HG03097 (cell line): ENCODE measurements at regions not wholly inside any gene's neighbourhood (a gene's known extent, or its start where the extent isn't known, plus 50 kb on each side); places are given as distances from the start of the nearest gene placed in this dataset.
"Not testable (repeated sequence)": the region's sequence is repeated elsewhere in the genome, so short reads cannot be mapped to it uniquely, and the experiment has no call there.

Experiments used
- ATAC-seq: cut with Tn5 transposase; IDR thresholded peaks from one replicate; pipeline ENCODE4 v1.9.1; 2021; ENCODE audit not compliant: unreplicated experiment, low FRiP score

GRCh38 chrX:151042842-151043241 lies 59.7 kb downstream of the HMGB3 start:
- no peak for ATAC-seq

GRCh38 chrX:151066373-151066772 lies 83.2 kb downstream of the HMGB3 start:
- ATAC-seq: not testable (repeated sequence)

GRCh38 chrX:151073767-151074166 lies 90.6 kb downstream of the HMGB3 start:
- no peak for ATAC-seq

DNA sequence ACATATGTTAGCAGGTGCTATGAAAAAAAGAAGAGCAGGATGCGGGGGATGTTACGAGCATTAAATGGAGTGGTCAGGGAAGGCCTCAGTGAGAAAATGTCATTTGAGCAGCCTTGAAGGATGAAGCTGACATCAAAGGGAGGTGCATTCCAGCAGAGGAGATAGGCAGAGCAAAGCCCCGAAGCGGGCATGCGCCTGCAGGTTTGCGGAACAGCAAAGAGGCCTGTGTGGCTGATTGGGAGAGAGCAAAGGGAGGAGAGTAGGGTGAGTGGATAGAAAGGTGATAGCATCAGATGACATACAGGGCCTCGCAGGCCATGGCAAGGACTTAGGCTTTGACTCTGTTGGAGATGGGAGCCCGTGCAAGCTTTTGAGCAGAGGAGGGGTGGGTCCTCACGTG lies 95.4 kb upstream of the GPR50 start:
- no peak for ATAC-seq

GRCh38 chrX:151082077-151082948 lies 94.1 kb upstream of the GPR50 start:
- peak; percentile 75 for ATAC-seq

- no peak for ATAC-seq
Observed at GRCh38 chrX:151084454-151084853, 91.9 kb upstream of the GPR50 start.

GRCh38 chrX:151085207-151085606 lies 91.2 kb upstream of the GPR50 start:
- no peak for ATAC-seq

- ATAC-seq: no peak
Observed at GRCh38 chrX:151088221-151088620, 88.2 kb upstream of the GPR50 start.

- ATAC-seq: no peak
Observed at GRCh38 chrX:151099001-151099400, 77.4 kb upstream of the GPR50 start.

DNA sequence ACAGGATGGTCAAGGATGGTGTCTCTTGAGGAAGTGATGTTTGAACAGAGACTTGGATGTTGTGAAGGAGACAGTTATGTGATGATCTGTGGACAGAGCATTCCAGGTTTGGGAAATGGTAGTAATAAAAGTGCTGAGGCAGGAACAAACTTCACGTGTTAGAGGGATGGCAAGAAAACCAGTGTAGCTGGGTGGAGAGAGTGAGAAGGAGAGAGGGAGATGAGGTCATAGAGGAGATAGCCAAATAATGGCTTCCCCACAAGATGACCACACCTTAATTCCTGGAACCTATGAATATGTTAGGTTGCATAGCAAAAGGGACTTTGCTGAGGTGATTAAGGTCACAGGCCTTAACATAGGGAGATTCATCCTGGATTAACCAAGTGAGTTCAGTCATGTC lies 75.6 kb upstream of the GPR50 start:
- ATAC-seq: no peak

DNA sequence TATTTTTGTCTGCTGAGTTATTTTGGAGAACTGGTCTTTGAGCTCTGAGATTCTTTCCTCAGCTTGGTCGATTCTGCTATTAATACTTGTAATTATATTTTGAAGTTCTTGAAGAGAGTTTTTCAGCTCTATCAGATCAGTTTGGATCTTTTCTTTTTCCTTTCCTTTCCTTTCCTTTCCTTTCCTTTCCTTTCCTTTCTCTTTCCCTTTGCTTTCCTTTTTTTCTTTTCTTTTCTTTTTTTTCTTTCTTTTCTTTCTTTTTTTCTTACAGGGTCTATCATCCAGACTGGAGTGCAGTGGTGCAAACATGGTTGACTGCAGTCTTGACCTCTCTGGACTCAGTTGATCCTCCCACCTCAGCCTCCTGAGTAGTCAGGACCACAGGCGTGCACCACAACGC lies 63.2 kb upstream of the GPR50 start:
- not testable (repeated sequence) for ATAC-seq
